ENCODE measurements at regions not wholly inside any gene's neighbourhood (a gene's known extent, or its start where the extent isn't known, plus 50 kb on each side); places are given as distances from the start of the nearest gene placed in this dataset.

DNA sequence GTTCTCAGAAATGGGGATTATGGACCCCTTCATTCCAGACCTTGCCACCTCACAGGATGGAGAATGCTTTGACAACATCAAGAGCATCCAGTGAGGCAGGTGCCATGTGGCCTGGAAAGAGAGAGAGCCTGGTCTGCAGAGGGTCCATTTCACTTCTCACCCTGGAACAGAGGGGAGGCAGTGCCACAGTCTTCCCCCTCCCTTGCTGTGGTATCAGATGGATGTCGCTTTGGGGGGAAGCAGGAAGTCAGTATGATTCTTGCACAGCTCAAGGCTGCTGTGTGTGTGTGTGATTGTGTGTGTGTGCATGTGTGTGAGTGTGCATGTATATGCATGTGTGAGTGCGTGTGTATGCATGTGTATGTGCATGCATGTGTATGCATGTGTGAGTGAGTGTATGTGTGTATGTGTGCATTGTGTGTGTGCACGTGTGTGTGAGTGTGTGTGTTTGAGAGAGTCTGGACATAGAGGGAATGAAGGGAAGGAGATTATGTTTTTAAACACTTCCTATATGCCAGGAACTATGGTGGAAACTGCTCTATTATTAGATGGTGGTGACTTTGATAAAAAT is 328.6 kb upstream of the CLNK start:
- H3K4me1 ChIP-seq = no peaks in the 10 kb centered on the region
- H3K36me3 ChIP-seq = no peaks in the 10 kb centered on the region
- H3K27ac ChIP-seq = no peak overlapping the region
- H3K27me3 ChIP-seq = no peaks in the 10 kb centered on the region
- no peak for DNase-seq
- no peak overlapping the region for H3K4me3 ChIP-seq
- H3K9me3 ChIP-seq = no peaks in the 10 kb centered on the region
- TF ChIP-seq CTCF (IDR thresholded peaks at IDR 0.05) = no peak
- TF ChIP-seq POLR2A (IDR thresholded peaks at IDR 0.05) = no peak

DNA sequence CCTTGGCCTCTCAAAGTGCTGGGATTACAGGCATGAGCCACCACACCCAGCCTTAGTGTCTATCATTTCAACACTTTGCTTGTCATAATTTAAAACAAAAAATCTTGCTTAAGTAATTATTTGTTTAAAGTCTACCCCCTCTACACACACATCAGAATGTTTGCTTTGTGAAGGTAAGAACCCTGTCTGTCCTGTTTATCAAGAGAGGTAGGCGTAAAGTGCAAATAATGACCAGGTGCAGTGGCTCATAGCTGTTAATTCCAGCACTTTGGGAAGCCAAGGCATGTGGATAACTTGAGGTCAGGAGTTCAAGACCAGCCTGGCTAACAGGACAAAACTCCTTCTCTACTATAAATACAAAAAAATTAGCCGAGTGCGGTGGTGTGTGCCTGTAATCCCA is 326.7 kb upstream of the CLNK start:
- no peak overlapping the region for H3K27ac ChIP-seq
- DNase-seq = no peak

GRCh38 chr4:11010624-11011023 is 326.1 kb upstream of the CLNK start:
- H3K27me3 ChIP-seq = no peaks in the 10 kb centered on the region
- no peak for DNase-seq
- H3K27ac ChIP-seq = no peak overlapping the region
- TF ChIP-seq POLR2A (IDR thresholded peaks at IDR 0.05) (no peak), CTCF (IDR thresholded peaks at IDR 0.05) (no peak)
- no peaks in the 10 kb centered on the region for H3K36me3 ChIP-seq
- no peaks in the 10 kb centered on the region for H3K4me1 ChIP-seq
- H3K4me3 ChIP-seq = no peak overlapping the region
- no peaks in the 10 kb centered on the region for H3K9me3 ChIP-seq

More for the DNA sequence above, 326.7 kb upstream of the CLNK start:
- no peaks in the 10 kb centered on the region for H3K4me1 ChIP-seq
- H3K27me3 ChIP-seq = no peaks in the 10 kb centered on the region
- no peaks in the 10 kb centered on the region for H3K36me3 ChIP-seq
- no peak for TF ChIP-seq POLR2A (IDR thresholded peaks at IDR 0.05)
- no peak for TF ChIP-seq CTCF (IDR thresholded peaks at IDR 0.05)
- H3K4me3 ChIP-seq = no peak overlapping the region
- H3K9me3 ChIP-seq = no peaks in the 10 kb centered on the region

GRCh38 chr4:11009281-11009680 is 324.7 kb upstream of the CLNK start:
- Histone ChIP-seq H3K27me3 (no peaks in the 10 kb centered on the region), H3K9me3 (no peaks in the 10 kb centered on the region), H3K27ac (no peak overlapping the region), H3K4me3 (no peak overlapping the region), H3K36me3 (no peaks in the 10 kb centered on the region), H3K4me1 (no peaks in the 10 kb centered on the region)
- no peak for DNase-seq
- TF ChIP-seq CTCF (IDR thresholded peaks at IDR 0.05) (no peak), POLR2A (IDR thresholded peaks at IDR 0.05) (no peak)

GRCh38 chr4:11005300-11005699 is 320.7 kb upstream of the CLNK start:
- no peaks in the 10 kb centered on the region for H3K36me3 ChIP-seq
- no peak overlapping the region for H3K4me3 ChIP-seq
- no peak for DNase-seq
- H3K27me3 ChIP-seq = no peaks in the 10 kb centered on the region
- H3K9me3 ChIP-seq = no peaks in the 10 kb centered on the region
- H3K4me1 ChIP-seq = no peaks in the 10 kb centered on the region
- no peak overlapping the region for H3K27ac ChIP-seq
- TF ChIP-seq CTCF (IDR thresholded peaks at IDR 0.05) = no peak
- no peak for TF ChIP-seq POLR2A (IDR thresholded peaks at IDR 0.05)

DNA sequence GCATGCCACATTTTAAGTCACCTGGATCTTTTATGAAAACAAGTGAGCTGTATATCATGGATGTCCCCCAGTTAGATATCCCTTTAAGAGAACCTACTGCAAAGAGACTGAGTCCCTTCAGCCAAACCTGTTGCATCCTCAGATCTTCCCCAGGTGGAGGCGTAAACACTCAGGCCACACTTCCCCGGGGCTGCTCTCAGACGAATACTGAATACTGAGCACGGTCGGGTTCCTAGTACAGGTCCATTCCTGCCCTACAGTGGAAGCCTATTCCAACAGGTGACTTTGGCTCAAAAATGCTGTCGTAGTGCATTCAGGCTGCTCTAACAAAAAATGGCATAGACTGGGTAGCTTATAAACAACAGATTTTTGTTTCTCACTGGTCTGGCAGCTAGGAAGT is 320.2 kb upstream of the CLNK start:
- Histone ChIP-seq H3K27ac (no peak overlapping the region), H3K27me3 (no peaks in the 10 kb centered on the region), H3K9me3 (no peaks in the 10 kb centered on the region), H3K4me1 (no peaks in the 10 kb centered on the region), H3K36me3 (no peaks in the 10 kb centered on the region), H3K4me3 (no peak overlapping the region)
- no peak for DNase-seq
- TF ChIP-seq POLR2A (IDR thresholded peaks at IDR 0.05) (no peak), CTCF (IDR thresholded peaks at IDR 0.05) (no peak)
